NCI-H2171 (cell line): ENCODE measurements at regions not wholly inside any gene's neighbourhood (a gene's known extent, or its start where the extent isn't known, plus 50 kb on each side); places are given as distances from the start of the nearest gene placed in this dataset.
A peak's percentile ranks its signal among the peaks of the same experiment; 100 is the strongest.

ENCODE experiments used
- DNase-seq: peaks from one replicate; lab custom pipeline; 2025; lab: John Stamatoyannopoulos, UW

DNA sequence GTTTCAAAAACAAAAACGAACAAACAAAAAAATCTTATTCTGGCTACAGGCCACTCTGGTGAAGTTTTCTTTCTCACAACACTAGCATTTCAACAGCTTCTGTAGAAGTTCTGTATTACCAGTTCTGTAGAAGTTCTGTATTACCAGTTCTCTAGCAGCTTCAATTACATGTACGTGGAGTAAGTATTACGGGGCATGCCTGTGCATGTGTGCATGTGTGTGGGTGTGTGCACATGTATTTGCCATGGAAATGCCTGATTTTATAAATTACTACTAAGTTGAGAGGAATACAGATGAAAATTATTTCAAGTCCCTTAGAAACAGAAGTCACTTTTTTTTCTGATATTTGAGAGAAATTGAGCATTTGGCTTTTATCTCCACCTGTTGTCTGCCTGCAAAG, 414.2 kb downstream of the FOXO1 start:
- no peak for DNase-seq

DNA sequence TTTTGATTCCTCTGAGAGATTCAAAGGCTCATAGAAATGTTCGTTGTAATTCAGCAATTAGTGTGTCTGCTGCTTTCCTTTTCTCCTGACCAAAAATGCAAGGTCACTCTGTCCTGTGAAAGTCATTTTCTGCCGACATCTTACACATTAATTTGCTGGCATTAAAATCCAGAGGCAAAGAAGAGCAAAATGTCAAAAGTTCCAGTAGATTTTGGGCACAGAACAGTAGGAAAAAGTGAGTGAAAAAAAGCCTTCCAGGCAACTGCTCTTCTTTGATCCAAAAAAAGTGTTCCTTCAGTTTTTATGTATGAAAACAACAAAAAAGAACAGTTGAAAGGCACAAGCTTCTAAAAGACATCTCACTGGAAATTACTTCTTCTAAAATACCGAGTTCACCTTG, 413.8 kb downstream of the FOXO1 start:
- no peak for DNase-seq

DNA sequence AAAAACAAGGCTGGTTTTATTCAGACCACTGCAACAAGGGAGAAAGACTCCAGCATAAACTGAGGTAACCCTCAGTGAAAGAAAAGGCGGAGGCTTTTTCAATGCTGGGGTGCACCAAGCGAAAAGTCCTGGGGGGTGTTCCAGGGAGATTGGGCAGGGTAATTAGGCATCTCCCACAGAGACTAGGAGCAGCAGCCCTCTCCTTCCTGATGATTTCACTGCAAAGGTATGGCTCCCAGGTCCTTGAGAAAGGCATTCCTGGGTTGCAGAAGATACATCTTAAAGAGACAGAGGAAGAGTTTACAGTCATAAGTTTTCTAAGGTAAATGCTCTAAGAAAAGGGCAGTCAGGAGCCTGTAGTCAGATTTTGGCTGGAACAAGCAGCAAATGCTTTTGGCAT, 412.0 kb downstream of the FOXO1 start:
- no peak for DNase-seq

DNA sequence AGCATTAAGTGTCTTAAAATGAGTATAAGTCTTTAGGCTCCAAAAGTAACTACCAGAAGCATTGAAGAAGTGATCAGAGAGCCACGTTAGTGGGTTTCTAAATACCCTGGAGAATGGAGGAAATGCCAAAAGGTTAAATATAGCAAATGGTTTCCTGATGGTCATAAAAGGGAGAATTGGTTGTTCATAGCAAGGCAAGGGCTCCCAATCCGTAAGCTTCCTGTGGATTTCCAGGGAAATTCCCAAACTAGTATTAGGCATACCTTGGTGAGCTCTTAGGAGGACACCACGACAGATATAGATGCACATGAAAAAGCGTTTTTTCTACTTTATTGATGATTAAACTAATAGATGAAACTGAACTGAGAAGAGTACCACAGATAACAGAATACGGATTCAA, 410.9 kb downstream of the FOXO1 start:
- DNase-seq = no peak

DNA sequence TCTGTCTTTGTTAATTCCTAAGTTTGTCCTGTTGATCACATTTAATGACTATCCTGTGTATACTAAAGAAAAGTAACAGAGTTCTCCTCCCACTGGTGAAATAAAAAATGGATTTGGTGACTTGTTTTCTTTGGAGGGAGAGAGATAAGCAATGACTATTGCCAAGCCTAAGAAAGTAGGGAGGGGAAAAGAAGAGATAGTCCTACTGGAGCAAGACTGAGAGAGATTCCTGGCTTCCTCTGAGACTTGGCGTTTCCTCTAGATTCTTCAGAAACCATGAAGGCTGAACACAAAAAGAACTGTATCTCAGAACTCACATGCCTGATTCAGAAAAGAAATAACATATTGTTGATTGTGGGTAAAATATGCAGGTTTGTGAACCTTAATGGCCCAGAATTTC, 406.5 kb downstream of the FOXO1 start:
- DNase-seq = no peak

DNA sequence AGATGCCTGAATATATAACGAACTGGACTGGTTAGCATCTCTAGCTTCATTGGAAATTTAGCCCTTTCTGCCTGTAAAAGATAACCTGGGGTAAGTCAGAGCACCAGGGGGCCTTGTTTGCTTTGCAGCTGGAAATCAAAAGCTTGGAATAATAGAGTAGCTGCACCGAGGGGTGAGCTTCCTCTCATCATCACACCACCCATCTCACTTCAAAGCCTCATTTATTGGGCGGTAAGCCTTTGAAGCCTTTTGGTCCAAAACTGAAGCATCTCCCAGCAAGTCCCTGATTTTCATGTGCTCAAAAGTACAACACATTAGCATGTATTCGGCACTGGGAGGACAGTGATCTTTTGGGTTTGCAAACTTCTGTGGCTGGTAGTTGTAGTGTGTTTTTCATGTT, 405.1 kb downstream of the FOXO1 start:
- DNase-seq = no peak

DNA sequence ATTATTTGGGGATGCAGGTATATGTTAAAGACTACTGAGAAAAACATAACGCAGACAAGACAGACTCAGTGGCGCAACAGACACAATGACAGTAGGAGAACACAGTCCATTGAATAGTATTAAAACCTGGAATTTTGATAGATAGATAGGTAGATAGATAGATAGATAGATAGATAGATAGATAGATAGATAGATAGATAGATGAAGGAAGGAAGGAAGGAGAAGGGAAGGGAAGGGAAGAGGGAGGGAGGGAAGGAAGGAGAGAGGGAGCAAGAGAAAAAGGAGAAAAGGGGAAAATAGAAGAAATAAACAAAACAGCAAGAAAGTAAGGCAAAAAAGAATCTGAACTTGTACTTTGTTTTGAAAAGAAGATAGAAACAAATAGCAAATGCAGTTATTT, 404.5 kb downstream of the FOXO1 start:
- DNase-seq = no peak

DNA sequence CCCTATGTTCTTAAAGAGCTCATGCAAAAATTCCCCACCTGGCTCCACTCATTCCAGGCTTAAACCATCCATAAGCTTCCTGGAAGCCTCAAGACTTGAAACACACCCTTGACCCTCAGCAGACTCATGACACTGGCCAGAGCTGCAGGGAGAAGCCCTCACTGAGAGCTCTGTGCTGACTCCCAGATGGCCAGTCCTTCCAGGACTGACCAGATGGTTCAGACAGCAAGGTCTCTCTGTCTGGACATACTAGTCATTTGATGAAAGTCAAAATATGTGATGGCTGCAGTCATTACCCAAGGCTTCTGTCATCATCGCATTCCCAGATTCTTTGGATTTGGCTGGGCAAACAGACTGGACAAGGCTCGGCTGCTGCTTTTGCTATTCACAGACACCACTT, 397.4 kb downstream of the FOXO1 start:
- DNase-seq = no peak

DNA sequence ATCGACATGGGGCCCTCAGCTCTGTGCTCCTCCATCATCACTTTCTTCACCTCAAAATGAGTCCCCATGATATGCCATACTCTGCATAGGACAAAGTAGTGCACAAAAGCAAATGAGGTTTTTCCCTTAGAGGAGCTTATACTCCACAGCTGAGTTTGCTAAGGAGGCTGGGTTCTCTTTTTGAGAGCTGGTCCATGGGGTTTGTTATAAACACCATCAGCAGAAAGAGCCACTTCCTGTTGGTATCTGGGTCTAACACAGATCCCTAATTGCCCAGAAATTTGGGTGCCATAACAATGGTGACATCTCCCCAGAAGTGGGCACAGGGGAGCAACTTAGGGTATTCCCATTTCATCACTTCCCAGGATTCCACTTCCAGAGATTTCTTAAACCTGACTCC, 395.7 kb downstream of the FOXO1 start:
- DNase-seq = no peak

DNA sequence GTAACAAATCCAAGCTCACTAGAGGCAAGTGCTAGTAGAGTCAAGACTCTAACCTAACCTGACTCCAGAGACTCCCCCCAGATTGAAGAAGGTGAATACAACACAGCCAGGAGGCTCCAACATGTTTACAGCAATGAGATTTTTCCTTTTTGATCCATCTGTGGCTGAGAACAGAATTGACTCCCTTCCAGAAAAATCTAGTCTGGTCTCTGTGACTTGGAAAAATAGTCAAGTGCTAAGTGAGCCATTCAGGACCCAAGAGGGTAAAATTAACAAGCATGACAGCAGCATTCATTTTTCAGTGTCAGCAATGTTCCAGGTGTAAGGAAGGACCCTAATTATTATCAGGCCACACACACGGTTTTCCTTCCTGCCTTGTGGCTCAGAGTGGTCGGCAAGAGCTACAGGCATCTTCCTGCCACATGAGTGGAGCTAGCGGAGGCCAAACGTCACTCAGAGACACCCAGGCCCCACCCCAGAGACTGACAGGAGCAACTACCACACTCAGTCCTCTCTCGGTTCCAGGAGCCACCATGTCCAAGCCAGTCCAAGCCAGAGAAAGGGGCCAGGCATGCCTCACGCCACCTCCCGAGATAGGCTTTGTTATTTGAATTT, 395.1 kb downstream of the FOXO1 start:
- no peak for DNase-seq

DNA sequence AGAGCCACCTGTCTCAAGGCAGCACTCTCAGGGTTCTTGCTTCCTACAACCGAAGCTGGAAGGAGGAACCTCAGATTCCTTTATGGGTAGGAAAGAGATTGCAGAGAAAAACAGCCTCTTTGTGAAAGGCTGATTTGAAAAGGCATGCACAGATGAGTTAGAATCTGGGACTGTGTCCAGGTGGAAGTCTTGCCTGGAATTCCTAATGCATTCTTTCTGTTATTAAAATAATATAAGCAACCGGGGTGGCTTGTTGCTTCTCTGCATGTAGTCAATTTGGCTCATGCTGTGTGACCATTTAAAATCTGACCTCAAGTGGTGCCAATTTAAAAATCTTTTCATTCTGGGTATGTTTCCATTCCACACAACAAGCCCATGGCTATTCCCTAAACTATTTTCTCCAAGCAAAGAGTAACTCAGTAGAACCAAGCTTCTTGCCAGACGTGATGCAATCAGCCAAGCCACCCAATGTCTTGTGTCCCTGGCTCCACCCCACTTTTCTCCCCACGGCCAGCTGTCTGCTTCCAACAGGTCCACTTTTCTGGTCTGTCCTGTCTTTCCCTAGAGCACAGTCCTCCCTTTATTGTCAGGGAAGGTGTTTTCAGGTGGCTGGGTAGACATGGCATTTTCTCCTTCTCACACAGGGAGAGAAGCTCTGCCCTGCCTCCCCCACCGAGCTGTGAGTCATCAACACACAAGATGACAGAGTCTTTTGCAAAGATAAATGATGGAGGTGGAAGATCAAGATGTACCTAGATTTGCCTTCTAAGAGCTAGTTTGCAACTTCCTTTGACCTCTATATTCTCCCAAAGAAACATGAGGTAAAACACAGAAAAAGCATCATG, 394.3 kb downstream of the FOXO1 start:
- DNase-seq = no peak

DNA sequence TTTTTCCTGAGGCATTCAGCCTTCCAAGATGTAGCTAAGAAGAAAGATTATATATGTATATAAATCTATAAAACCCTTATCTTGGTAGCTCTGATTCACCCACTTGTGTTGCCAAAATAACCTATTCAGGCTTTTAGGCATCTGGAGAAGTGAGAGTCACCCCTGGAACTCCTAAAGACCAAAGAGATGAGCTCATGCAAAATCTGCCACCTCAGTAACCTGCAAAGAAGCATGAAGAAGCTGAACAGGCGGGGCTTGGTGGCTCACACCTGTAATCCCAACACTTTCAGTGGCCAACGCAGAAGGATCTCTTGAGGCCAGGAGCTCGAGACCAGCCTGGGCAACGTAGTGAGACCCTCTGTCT, 393.7 kb downstream of the FOXO1 start:
- no peak for DNase-seq

DNA sequence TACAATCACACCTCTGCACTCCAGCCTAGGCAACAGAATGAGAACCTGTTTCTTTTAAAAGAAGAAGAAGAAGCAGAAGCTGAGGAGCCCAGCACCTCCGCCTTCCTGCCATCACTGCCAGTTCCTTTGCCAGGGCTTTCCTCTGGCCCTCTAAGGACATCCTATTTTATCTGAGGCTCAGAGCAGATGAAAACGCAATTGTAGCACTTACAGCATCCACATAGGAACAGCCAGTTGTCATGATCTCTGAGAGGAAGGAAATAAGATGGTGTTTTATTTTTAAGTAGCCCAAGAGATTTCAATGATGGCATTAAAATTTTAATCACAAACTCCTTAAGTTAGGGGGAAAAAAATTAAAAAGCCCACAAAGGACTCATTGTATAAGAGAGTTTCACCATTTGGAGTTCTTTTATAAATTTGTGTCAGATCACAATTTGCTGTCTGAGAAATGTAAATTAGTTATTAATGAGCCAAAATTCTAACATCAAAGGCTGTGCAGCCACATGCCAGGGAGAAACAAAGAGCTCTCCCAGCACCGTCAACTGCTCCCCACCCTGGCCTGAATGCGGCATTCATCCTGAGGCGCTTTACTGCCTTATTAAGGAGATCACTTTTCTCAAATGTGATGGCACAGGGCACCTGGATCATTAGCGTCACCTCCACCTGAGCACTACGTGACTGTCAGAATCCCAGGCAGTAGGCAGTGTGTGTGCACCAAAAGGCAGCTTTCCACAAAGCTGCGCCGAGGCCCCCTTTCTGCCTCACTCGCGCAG, 393.0 kb downstream of the FOXO1 start:
- no peak for DNase-seq

DNA sequence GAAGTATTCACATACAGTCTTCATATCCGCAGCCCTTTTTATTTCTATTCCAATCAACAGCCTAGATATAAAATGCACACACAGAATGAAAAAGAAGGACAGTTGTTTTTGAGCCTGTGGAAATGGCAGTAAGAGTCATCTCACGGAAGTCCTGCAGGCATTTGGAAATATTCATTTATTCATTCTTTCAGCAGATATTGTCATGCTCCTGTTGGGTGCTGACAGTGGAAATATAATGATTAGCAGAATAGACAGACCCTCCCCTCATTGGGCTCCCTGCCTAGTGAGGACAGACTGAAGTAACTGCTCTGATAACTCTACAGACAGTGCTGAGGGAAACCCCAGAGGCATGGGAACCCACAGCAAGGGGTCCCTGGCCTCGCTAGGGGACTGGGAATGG, 392.3 kb downstream of the FOXO1 start:
- no peak for DNase-seq

DNA sequence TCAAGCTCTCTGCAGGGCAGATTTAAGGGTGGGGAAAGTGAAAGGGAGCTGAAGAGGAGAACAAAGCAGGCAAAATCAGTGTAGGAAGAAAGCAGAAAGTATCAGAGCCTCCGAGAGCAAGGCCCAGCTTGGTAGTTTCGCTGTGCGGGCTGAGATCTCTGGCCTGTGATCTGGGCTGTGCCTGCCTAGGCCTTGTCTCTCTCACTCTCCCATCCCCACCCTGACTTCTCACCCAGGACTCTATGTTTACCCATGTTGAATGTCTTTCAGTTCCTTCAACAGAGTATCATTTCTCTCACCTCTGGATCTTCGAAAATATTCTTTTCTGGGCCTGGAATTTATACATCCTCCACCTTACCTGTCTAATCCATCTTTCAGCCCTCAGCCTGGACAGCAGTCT, 391.3 kb downstream of the FOXO1 start:
- DNase-seq = no peak

DNA sequence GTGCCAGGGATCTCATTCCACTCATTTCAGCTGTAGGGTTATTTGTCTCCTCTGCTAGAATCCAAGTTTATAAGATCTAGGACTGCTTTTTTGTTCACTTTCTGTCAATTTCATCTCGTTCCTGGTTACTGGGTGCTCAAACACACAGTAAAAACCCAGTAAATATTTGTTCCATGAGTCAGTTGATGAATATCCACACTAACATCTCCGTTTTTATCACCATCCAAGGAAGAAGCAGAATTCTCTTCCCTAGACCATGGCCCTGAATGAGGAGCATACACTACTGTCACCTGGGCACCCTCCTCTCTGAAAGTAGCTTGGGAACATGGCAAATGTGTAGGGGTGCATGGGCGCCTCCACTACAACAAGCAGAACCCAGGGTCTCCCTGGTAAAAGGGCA, 390.8 kb downstream of the FOXO1 start:
- no peak for DNase-seq

DNA sequence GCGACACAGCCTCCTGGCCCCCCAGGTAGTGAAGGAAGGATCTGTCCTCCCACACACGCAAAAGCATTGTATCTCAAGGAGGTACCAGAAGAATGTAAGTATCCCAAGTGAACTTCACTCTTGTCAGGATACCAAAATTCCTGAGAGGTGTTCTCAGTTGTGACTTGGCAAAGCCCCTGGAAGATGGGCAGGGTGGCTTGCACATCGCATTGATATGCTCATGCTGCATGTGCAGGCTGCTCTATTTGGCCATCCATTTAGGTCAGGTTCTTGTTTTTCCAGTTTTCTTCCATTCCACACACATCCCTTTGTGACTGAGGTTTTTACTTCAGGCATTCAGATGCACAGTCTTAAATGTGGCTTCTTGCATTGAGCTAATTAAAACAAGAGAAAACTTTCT, 382.8 kb downstream of the FOXO1 start:
- no peak for DNase-seq

DNA sequence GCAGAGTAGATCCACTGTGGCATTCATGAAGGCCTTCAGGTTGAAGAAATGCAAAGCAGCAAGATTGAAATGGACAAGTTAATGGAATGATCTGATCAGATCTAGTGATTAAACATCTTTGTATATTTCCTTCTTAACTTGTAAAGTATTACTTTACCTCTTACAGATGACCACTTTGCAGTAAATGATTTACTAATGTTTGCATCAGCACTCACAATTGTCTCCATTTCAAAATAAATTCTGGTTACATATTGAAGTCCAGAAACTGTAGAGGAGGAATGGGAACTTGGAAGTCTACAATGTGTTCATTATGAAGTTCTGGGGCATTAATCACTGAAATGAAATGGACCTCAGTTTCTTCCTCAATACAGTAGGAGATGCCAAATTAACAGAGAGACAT, 380.8 kb downstream of the FOXO1 start:
- DNase-seq = no peak

DNA sequence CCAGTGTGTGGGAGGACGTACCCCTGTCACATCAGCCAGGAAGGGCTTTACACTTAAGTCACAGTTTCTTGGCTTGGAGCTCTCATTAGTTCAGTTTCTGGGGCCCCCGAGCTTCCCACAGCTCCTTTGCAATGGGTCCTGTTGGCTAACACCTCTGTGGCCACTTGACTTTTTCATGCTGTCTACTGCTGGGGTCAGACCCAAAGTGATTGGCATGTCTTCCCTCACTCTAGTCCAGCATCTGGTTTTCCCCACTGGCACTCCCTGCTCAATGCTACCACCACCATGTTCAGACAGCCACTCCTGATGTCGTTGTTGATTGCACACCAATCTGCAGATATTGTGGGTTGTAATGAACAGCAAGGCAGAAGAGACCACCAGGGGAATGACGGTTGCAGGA, 379.0 kb downstream of the FOXO1 start:
- no peak for DNase-seq

DNA sequence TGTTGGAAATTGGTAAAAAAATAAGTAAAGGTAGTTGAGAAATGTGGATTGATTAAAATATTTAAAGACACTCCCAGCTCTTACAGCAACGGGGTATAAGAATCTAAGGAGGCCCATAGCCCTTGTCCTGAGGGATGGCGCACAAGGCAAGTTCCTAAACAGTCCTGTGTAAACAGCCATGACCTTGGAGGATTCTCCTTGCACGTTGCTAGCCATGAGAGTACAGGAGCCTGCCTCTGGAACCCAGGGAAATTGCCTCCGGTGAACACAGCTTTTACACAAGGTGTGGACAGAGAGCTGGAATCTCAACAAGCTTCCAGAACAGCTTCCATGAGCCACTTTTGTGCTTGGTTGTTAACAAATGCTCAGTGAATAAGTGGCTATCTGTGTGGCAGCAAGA, 378.2 kb downstream of the FOXO1 start:
- DNase-seq = no peak

DNA sequence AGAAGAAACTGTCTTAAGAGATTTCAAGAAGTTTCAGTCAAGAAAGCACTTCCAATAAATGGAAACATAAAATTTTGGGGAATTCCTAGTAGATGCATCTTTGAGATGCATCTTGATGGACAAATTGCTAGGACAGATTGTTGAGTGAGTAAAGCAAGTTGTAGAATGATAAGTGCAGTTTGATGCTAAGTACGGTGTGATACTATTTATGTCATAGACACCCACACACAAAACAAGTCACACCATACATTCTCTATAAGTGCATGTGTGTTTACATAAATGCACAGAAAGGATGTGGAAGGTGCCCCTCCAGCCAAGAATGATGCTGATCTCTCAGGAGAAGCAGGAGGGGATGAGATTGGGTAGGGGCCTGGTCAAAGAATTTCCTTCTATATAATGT, 375.7 kb downstream of the FOXO1 start:
- no peak for DNase-seq

DNA sequence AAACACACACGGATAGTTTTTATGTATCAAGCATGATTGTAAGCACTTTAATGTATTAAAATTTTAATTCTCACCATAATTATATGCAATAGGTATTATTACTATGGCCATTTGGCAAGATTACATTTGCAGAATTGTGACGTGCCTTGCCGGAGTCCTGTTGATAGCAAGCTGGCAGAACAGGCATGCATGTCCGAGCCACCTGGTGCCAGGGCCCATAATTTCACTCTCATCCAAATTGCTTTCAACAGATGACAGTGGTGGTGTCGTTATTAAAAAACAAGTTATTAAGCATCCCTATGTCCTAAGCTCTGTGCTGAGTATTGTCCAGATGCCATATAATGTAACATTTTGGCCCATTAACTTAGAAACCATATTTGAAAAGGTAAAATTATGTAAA, 374.3 kb downstream of the FOXO1 start:
- no peak for DNase-seq

DNA sequence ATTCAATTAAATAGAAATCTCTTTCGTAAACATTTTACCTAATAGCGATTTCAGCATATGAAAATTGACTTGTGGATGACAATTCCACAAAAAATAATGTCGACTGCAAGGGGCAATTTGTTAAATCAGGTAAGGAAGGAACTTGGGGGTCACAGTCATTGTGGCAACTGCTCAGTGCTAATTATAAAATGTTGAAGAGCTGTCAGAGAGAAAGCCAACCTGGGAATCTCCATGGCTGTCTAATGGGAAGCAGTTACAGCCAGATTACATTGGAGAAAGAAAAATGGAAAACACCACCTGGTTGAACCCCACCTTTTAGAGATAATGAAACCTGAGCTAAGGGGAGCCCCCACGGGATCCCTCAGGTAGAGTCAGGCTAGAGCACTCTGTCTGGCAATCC, 373.9 kb downstream of the FOXO1 start:
- DNase-seq = peak; percentile 69
